PC-9 (cell line): ENCODE measurements at regions not wholly inside any gene's neighbourhood (a gene's known extent, or its start where the extent isn't known, plus 50 kb on each side); places are given as distances from the start of the nearest gene placed in this dataset.

Experiments
- BruUV-seq: library from RNA; stranded (reverse); fragments of 400-500 nt; replicated peaks from 2 replicates; lab custom pipeline; 2021; lab: Mats Ljungman, UMichigan
- CTCF ChIA-PET: fragments of 300-600 bp; sonication (Branson Sonifier 250); formaldehyde crosslinking; loops from one replicate; lab custom pipeline; 2022; ENCODE audit warnings: antibody characterized with exemption; lab: Charles Lee
- POLR2A ChIA-PET: fragments of 300-600 bp; sonication (Branson Sonifier 250); formaldehyde crosslinking; loops from one replicate; lab custom pipeline; 2022; ENCODE audit warnings: antibody characterized with exemption; ENCODE audit not compliant: unreplicated experiment; lab: Charles Lee
- DNase-seq, 2 experiments: peaks; one replicate each; pipeline versions ENCODE4 v3.0.0 to v3.0.0-alpha.2; 2015 to 2022; ENCODE audit warnings: mixed read lengths in 1 of 2
- H2AFZ ChIP-seq: fragments of 200-600 bp; sonication (generic); 2 replicates; pipeline ENCODE4 v1.8.1; 2017; ENCODE audit warnings: antibody characterized with exemption
- H3F3A ChIP-seq: fragments of 200-600 bp; sonication (generic); 2 replicates; pipeline ENCODE4 v1.8.1; 2017; ENCODE audit warnings: antibody characterized with exemption, mild to moderate bottlenecking, low read depth; ENCODE audit not compliant: insufficient read depth
- H3K27ac ChIP-seq: fragments of 200-600 bp; sonication (generic); 2 replicates; pipeline ENCODE4 v1.6.1; 2016; ENCODE audit warnings: mixed run types
- H3K27me3 ChIP-seq: fragments of 200-600 bp; sonication (generic); 2 replicates; pipeline ENCODE4 v1.6.1; 2016; ENCODE audit warnings: low read depth, mixed run types; ENCODE audit not compliant: insufficient read depth
- H3K36me3 ChIP-seq: fragments of 200-600 bp; sonication (generic); 2 replicates; pipeline ENCODE4 v1.6.1; 2016; ENCODE audit warnings: low read depth, mixed run types
- H3K4me1 ChIP-seq: fragments of 200-600 bp; sonication (generic); replicated peaks from 2 replicates; pipeline ENCODE4 v1.6.1; 2016; ENCODE audit warnings: mixed run types; ENCODE audit not compliant: insufficient read depth
- H3K4me2 ChIP-seq: fragments of 200-600 bp; sonication (generic); 2 replicates; pipeline ENCODE4 v1.6.1; 2017; ENCODE audit warnings: mixed run types
- H3K4me3 ChIP-seq: fragments of 200-600 bp; sonication (generic); 2 replicates; pipeline ENCODE4 v1.6.1; 2016; ENCODE audit warnings: mixed run types
- H3K79me2 ChIP-seq: fragments of 200-600 bp; sonication (generic); 2 replicates; pipeline ENCODE4 v1.6.1; 2017; ENCODE audit warnings: low read depth, mixed run types
- H3K9me2 ChIP-seq: fragments of 200-600 bp; sonication (generic); 2 replicates; pipeline ENCODE4 v1.8.1; 2017; ENCODE audit warnings: mild to moderate bottlenecking; ENCODE audit not compliant: insufficient read depth
- H3K9me3 ChIP-seq: fragments of 200-600 bp; sonication (generic); 2 replicates; pipeline ENCODE4 v1.8.1; 2016; ENCODE audit warnings: low read depth; ENCODE audit not compliant: insufficient read depth
- H4K20me1 ChIP-seq: fragments of 200-600 bp; sonication (generic); 2 replicates; pipeline ENCODE4 v1.8.1; 2017; ENCODE audit not compliant: insufficient read depth
- EZH2 ChIP-seq: fragments of 200-600 bp; sonication (generic); IDR thresholded peaks from 2 replicates; pipeline ENCODE4 v1.8.0; 2017; ENCODE audit warnings: antibody characterized with exemption, low read depth
- intact Hi-C: fragments of 100-400 bp; cut with micrococcal nuclease; formaldehyde crosslinking; loops from one replicate; pipeline ENCODE4 v1.10.0; 2022; ENCODE audit not compliant: unreplicated experiment
- TF ChIP-seq, protein P1 (sequence below): fragments of 200-600 bp; sonication (generic); conservative IDR thresholded peaks from 2 replicates; pipeline ENCODE4 v1.6.1; 2017; ENCODE audit warnings: mixed run types, antibody characterized with exemption, mild to moderate bottlenecking, moderate library complexity

DNA sequence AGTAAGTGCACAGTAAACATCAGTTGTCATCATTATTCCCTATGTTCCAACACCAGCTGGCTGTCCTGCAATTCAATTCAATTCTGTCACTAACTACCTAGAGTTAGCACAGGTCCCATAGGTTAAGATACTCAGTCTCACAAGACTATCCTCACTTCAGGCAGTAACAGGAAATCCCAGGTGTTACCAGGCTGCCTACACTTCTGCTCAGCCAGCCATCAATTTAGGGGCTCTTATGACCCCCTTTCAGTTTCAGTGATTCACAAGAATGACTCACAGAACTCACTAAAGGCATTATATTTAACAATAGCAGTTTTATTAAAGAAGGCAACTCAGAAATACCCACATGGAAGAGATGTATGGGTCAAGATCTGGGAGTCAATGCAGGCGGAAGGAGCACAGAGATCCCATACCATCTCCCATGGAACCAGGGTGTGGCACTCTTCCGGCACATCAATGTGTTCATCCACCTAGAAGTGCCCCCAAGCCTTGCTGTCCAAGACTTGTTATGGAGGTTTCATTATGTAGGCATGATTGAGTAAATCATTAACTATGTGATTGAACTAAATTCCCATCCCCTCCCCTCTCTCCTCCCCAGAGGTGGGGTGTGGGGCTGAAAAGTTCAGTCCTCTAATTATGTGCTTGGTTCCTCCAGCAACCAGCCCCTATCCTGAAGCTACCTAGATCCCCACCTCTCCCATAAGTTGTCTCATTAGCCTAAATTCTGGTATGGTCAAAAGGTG, 120.8 kb upstream of the WSCD2 start:
- Histone ChIP-seq H3K36me3 (no peaks in the 10 kb centered on the region), H3F3A (no peaks in the 10 kb centered on the region), H2AFZ (no peak overlapping the region), H3K9me2 (no peaks in the 10 kb centered on the region), H3K27me3 (peaks cover 17% of the 10 kb centered on the region; the same call in 1 of the 2 replicates), H4K20me1 (no peaks in the 10 kb centered on the region), H3K4me1 (no peaks in the 10 kb centered on the region), H3K27ac (no peak overlapping the region), H3K9me3 (no peaks in the 10 kb centered on the region), H3K4me3 (no peak overlapping the region), H3K79me2 (no peaks in the 10 kb centered on the region), H3K4me2 (no peak overlapping the region)
- ChIA-PET CTCF (no interaction called here), POLR2A (no interaction called here)
- BruUV-seq: no TSS peak
- TF ChIP-seq, protein P1, sequence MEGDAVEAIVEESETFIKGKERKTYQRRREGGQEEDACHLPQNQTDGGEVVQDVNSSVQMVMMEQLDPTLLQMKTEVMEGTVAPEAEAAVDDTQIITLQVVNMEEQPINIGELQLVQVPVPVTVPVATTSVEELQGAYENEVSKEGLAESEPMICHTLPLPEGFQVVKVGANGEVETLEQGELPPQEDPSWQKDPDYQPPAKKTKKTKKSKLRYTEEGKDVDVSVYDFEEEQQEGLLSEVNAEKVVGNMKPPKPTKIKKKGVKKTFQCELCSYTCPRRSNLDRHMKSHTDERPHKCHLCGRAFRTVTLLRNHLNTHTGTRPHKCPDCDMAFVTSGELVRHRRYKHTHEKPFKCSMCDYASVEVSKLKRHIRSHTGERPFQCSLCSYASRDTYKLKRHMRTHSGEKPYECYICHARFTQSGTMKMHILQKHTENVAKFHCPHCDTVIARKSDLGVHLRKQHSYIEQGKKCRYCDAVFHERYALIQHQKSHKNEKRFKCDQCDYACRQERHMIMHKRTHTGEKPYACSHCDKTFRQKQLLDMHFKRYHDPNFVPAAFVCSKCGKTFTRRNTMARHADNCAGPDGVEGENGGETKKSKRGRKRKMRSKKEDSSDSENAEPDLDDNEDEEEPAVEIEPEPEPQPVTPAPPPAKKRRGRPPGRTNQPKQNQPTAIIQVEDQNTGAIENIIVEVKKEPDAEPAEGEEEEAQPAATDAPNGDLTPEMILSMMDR: no peak
- no peak for TF ChIP-seq EZH2
- DNase-seq: no peak
- intact Hi-C loops: no loop called here

DNA sequence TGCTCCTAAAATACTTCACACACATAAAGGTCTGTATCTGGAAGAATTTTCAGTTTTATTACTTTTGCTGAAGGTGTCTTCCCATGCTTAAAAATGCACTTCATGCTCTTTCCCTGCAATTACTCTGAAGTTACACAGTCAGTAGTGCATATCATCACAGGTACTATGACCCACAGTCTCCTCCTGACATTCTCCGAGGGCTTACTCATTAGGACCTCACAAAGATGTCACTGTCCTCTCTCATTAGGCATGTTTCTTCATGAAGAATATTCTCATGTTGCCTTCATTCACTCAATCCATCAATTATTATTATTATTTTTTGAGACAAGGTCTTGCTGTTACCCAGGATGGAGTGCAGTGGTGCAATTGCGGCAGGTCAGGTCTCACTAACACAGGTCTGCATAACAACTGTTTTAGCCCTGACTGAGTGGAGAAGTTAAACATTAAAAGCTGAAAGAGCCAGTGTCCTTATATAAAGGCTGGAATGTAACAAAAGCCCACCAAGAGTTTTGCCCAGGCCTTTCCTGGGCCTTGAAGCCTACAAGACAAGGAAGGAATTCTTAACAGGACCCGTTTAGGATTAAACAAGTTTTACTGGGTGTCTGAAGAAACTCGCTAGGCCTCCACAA, 119.5 kb upstream of the WSCD2 start:
- Histone ChIP-seq H2AFZ (no peak overlapping the region), H3K4me2 (no peak overlapping the region), H3K27me3 (peaks cover 17% of the 10 kb centered on the region; the same call in 1 of the 2 replicates), H3K4me3 (no peak overlapping the region), H4K20me1 (no peaks in the 10 kb centered on the region), H3K36me3 (no peaks in the 10 kb centered on the region), H3K79me2 (no peaks in the 10 kb centered on the region), H3F3A (no peaks in the 10 kb centered on the region), H3K9me2 (no peaks in the 10 kb centered on the region), H3K4me1 (no peaks in the 10 kb centered on the region), H3K27ac (no peak overlapping the region), H3K9me3 (no peaks in the 10 kb centered on the region)
- TF ChIP-seq, protein P1: no peak
- TF ChIP-seq EZH2: no peak
- POLR2A ChIA-PET: no interaction called here
- CTCF ChIA-PET: no interaction called here
- no peak for DNase-seq
- intact Hi-C loops: no loop called here
- BruUV-seq: no TSS peak

DNA sequence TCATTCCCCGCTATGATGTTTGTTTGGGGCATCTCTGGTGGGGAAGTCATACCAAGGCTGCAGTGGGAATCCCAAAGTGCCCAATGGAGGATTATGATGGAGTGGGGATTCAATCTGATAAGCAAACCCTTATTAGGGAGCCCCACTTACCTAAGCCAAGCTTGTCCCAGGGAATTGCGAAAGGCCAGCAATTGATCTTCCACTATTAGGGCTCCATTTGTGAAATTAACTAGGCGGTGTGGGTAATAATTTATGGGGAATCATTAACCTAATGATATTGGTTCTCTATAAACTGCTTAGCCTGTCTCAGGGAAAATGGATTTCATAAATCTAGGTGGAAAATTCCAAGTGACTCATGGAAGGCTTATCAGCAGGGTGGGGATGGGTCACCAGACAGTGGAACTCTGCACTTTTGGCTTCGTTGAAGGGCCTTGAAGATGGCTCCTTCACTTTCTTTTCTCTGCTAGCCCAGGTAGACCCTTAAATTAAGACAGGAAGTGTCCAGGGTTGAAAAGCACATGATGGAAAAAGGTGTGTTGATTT, 113.0 kb upstream of the WSCD2 start:
- no peaks in the 10 kb centered on the region for H3K4me1 ChIP-seq
- intact Hi-C loops: no loop called here
- CTCF ChIA-PET: no interaction called here
- H2AFZ ChIP-seq: no peak overlapping the region
- no TSS peak for BruUV-seq
- POLR2A ChIA-PET: no interaction called here
- H3K9me3 ChIP-seq: no peaks in the 10 kb centered on the region
- no peaks in the 10 kb centered on the region for H3K36me3 ChIP-seq
- H3K27ac ChIP-seq: no peak overlapping the region
- no peak overlapping the region for H3K4me2 ChIP-seq
- H4K20me1 ChIP-seq: no peaks in the 10 kb centered on the region
- H3K79me2 ChIP-seq: no peaks in the 10 kb centered on the region
- H3K4me3 ChIP-seq: no peak overlapping the region
- peaks cover 13% of the 10 kb centered on the region; the same call in 1 of the 2 replicates for H3K27me3 ChIP-seq
- DNase-seq: no peak
- H3F3A ChIP-seq: no peaks in the 10 kb centered on the region
- no peaks in the 10 kb centered on the region for H3K9me2 ChIP-seq
- TF ChIP-seq, protein P1: no peak
- TF ChIP-seq EZH2: no peak
